Activated CD8-positive, alpha-beta memory T cell treated with anti-CD3 and anti-CD28 coated beads, Interleukin-2, amount 50 U/mL, for 48 hours (primary cell): ENCODE measurements at regions not wholly inside any gene's neighbourhood (a gene's known extent, or its start where the extent isn't known, plus 50 kb on each side); places are given as distances from the start of the nearest gene placed in this dataset.

Experiments
- DNase-seq: peaks from one replicate; pipeline ENCODE4 v3.0.0-alpha.2; 2020

DNA sequence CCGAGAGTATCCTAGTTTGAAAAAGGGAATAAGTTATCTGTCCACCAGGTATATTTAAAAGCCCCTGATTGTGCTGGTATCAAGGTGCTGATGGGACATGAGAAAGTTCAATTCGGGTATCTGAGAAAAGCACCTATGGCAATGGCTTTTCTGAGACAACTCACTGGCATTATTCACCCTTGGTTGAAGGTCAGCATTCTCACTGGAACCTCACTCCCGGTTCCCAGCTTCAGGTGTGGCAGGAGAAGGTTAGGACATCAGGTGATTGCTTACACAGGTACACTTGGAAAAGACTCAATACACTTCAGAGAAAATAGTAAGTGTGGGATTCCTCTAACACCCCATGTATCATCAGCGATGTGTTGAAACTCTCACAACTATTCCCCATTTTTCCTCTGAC is 643.1 kb downstream of the INHBA start:
- DNase-seq, result no peak

DNA sequence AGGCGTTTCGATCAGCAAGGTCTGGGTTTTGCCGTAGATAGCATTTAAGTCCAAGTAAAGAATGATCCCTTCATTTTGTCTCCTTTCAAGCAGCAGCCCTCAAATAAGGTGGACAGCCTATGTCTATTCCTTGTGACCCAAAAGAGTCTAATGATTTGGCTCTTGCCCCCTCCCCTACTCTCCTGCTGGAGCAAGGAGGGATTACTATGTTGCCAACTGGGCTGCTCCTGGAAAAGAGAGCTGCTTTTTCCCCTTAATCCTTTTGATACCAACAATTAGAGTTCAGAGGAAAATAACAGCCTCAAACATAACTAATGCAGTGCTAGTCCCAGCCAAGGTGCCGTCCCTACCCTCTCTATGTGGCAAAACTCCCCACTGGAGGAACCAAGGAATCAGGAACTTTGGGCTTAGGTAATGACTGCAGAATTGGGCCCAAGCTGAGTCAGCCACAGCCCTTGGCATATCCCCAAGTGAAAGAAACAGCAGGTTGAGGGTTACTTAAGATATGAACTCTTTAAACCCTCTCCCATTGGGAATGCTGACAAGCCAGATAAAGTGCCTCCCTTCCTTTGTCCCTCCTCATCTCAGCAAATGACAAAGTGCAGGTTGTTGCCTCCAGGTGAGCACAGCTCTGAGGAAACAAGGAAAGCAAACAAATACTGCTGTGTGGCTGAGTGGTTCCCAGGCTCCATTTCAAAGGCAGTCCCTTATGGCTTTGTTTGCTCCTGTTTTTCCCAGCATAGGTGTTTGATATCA is 643.7 kb downstream of the INHBA start:
- no peak for DNase-seq

DNA sequence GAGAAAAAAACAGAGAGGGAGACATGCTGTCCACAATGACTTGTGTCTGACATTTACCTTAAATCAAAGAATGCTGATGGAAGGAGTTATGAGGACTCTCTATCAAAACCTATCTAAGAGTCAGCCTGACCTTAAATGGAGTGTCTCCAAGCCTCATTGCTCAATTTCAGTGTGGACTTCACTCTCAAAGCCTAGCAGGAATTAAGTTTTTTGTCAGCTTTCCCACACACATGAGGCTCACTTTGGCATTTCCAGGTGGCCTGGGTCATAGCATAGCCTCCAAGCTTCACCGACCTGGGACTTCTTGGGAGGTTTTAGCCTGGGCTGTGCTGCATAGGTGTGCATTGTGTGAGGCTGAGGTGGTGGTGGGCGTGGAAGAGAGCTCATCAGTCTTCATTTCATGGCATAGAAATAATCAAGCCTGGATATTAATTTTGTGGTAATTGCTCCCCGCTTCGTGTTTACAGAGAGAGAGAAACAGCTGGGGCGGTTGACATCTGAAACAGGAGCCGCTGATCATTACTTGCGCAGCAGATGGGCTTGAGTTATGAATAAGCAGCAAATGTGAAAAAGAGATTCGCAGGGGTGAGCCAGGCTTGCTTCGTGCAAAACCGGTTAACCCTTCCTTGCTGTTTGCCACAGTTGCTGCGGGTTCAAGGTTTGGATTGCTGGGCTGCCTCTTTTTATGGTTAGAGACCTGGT is 647.8 kb downstream of the INHBA start:
- DNase-seq, result no peak

DNA sequence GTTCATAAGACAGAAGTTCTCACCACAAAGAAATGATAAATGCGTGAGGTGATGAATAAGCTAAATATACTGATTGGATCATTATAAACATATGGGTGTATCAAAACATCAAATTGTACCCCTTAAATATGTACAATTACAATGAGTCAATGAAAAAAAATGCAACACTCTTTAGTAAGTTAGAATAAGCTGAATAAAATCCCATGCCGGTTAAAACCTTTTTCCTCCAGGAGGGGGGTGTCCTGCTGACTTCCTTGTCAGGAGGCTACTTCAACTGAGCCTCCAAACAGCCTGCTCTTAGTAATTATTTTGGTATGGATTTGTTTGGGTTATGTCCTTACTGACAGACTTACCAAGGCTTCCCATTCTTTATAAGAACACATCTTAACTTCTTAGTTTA is 649.1 kb downstream of the INHBA start:
- no peak for DNase-seq

DNA sequence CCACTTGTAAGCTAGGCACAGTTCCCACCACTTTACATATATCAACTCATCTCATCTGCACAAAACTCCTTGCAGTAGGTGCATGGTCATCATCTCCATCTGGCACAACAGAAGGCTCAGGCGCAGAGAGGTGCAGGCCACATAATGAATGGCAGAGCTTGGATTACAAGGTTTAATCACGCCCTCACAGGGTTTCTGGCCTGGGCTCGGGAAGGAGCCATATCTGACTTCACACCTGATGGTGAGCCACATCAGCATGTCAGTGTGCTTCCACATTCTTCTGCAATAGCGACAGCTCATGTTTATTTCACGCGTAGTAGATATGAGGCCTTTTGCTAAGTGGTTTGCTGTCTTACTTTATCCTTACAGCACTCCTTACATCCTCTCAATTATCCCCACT is 650.2 kb downstream of the INHBA start:
- no peak for DNase-seq

DNA sequence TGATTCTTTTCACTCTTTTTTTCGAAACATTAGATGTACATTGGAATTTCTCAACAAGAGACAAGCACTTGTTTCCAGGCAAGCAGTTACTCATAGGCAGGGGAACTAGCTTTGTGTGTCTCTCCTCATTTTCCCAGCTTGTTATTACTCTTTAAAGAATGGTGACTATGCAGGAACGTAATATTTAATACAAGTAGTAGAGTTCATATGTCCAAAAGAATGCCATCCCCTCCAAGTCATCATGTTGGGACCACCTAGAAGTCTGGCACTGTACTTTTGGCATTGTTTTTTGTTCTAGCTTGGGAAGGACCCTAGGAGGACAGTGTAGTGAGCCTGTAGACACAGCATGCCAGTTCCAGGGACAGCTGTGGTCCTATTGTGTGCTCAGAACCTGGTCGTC is 650.7 kb downstream of the INHBA start:
- no peak for DNase-seq

DNA sequence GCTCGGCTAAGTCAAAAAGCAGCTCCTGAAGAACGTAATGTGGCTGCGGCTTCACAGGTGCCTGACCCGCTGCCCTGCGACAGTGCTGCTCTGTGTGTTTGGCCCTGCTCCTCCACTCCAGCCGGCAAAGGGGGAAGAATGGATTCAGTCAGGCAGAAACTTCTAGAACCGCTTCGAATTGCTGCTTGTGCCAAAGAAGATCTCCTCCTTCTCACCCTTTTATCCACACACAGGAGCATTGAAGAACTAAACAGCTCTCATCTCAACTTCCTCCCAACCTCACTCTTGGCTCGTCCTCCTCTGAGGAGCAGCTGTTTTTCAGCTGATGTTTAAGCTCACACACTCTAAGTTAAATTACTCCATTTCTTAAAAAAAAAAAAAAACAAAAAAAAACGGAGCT is 651.4 kb downstream of the INHBA start:
- no peak for DNase-seq

DNA sequence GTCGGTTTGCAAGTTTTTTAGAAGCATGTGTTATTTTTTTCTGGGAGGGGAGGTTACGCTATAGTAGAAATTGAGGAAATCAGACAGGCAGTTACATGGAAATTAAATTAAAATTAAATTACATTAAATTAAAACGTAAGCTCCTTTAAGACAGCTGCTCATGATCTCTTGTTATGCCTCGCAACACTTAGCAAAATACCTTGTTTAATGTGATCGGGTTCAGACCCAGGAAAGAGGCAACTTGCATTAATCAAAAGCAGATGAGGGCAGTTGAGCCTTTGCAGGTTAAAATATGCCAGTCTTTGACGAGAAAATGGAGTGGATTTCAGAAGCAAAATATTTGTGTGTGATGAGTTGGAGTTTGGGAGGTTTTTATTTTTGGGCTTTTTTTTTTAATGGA is 651.8 kb downstream of the INHBA start:
- DNase-seq, result no peak

DNA sequence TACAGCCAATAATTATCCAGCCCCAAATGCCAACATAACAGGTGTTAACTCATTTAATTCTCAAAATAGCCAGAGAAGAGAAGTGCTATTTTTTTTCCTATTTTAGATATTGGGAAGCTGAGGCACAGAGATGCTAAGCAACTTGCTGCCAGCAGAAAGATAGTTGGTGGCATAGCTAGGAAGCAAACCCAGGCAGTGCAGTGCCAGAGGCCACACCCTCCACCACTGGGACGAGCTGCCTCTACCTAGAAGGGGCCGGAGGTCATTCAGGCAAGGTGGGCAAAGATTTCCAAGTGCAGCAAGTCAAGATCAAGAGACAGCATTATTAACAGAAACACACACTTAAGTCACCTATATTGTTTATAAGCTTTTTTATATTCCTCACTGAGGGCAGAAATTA is 654.1 kb downstream of the INHBA start:
- no peak for DNase-seq

DNA sequence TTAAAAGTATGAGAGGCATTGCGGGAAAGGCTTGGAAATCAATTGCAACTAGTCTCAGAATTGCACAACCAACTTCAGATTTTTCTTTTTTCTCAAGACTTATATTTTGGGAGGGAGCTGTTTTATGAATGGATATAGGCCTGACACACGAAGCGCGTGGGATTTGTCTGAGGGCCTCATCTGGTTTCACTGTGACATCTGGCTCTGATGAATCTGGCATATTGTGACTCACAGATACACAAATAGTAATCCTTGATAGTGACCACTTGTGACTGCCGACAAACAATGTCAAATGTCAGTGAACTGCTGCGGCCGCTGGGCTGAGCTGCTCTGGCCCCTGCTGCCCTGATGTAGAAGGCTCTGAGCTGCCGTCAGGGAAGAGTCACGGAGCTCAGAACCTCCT is 655.1 kb downstream of the INHBA start:
- DNase-seq, result no peak

DNA sequence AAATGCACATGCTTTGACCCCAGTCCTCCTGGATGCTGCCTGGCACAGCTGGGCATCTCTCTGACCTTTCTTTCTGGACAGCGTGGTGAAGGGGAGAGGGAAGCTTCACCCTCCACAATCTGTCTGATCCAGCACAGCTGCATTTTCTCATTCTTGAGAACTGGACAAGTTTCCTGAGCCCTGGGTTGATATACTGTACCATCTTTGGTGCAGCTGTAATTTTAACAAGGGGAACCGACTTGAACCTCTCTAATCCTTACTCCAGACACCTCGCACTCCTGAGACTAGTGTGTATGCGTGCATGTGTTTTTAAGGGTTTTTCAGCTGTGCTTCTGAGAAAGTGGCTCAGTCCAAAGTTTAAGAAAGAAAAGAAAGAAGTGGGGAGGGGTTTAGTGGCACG is 655.7 kb downstream of the INHBA start:
- no peak for DNase-seq

DNA sequence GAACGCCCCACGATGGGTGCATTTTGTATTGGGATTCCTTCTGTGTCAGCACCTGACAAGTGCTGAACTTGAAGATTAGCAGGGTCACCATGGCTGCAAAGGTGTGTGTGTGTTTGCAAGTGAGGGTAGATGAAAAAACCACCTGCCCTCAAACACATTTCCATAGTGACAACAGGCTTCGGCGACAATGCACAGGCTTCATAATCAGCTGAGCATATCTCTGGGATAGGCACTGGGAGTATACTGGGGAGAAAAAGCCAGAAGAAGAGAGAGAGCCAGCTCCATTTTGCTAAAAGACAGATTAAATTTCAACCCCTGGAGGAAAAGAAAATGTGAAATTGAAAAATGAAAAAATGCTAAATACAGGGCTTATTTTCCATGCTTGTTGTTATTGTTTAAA is 656.1 kb downstream of the INHBA start:
- no peak for DNase-seq

DNA sequence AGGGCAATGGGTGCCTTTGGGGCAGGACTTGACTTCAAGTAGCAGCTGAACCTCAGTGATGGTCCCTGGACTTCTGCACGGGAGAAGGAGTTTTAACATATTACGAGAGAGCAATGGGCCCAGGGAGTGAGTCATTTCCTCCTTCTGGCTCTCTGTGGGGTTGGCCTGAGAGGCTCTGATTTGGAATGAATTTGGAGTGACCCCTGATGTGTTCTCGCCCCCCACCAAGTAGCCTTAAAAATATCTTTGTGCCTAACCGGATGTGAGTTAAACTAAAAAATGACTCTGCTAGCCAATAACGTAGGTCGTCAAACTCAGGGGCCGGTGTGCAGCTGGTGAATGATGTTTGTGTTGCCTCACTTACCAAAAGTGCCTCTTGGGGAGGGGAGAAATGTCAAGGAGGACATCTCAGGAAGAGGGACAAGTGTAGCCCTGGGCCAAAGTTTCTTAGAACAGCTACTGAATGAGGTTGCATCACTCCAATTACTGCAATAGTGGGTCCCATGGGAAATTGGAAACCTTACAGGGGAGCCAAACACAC is 656.6 kb downstream of the INHBA start:
- DNase-seq, result no peak

DNA sequence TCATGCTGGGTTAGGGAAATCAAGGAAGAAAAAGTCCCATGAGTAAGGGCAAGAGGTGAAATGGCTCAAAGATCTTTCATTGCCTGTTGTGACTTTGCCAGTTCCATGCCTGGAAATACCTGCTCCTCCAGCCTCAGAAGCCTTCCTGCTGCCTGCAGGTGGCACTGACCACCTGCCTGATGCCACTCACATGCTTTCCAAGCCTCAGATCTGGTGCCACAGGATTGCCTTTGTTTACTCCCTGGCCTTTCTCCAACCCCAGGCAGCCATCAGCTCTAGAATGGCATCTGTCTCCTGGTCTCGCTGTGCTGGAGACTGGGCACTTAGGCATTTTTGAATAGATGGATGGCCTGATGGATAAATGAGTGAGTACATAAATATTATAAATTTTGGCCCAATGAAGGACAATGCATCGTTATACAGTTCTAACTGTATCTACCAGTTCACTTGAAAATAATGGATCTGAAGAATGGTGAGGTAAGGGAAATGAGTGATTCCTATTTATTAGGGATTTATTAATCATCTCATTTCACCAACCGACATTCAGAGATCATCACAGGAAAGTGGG is 657.2 kb downstream of the INHBA start:
- DNase-seq, result no peak

DNA sequence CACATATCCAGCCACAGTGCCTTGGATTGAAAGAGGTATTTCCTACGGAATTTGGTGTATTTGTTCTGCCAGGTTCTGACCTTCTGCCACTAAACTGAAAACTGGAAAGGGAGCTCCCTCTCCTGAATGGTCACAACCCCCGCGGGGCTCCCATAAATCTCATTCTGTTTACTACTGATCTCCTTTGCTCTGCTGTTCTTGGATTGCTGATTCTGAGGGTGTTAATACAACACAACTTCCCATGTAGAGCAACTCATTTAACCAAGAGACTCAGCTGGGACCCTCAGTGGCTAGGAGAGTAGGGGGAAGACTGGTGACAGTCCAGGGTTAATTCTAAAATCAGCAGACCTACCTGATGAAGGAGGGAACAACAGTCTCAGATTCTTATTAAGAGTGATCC is 662.9 kb downstream of the INHBA start:
- no peak for DNase-seq

DNA sequence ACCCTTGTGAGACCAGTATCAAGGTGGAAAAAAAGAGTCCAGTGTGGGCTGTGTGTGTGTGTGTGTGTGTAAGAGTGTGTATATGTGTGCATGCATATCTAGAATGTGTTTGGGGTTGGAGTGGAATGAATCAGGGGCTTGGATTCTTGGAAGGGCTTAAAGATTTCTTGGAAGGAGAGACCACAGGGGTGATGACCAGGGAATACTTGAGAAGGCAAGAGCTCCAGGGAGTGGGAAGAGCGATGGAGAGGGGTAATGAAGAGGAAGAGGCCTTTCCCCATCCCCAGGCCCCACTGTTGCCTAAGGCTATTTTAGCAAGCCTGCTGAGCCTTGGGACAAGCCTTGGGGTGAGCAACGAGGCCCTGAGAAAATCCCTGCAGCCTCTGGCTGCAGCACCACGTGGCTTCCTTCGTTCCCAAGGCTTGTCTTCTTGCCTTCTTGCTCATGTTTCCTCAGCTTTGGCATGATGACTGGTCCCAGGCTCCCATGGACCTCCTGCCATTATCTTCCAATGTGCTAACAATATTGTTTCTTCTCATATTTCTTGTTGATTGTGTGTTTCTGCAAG is 663.4 kb downstream of the INHBA start:
- no peak for DNase-seq

DNA sequence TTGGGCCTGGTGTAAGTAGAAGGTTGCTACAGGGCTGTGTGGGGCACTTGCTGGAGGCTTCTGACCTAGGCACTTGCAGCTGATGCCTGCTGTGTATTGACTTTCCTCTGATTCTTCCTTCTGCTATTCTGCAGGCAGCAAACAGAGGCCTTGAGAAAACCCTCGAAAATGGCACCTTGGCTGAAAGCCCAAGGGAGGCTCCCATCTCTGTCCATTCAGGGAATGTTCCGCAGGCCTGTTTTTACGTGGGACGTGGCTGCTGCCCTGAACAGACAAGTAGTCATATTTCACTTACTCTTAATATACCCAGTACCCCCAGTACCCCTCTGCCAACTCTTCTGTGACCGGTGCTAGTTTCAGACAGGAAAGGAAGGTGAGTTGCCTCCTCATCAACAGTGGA is 664.7 kb downstream of the INHBA start:
- DNase-seq, result no peak

DNA sequence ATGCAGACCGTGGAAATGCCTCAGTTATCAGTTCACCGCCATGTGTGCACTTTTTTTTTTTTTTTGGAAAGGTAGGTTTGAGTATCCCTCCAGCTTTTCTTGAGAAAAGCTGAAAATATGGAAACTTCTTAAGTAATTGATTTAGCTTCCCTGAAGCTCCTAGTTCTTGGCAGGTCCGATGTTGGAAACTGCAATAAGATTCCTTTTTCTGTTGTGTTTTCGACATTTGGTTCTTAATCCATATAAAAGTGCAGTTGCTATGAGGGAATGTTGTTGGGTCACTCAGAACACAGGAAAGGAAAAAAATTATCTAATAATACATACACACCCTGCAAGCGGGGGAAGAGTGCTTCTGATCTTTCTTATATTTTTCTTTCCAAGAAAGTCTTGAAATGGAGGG is 665.2 kb downstream of the INHBA start:
- no peak for DNase-seq

DNA sequence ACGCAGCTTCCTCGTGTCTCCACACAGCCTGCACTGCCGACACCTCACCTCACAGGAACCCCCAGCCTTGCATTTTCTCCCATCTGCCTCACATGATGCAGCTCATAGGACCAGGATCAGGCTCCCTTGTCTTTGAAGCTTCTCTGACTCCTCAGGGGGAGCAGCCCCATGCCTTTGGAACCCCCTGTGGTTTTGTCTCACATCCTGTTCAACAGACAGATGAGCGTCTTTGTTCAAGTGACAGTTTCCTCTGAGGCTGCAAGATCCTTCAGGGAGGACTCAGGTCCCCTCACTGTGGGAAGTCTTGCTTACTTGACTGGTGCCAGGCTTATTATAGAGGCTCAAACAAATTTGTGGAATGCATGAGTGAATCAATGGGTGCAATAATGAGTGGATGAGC is 667.1 kb downstream of the INHBA start:
- no peak for DNase-seq

DNA sequence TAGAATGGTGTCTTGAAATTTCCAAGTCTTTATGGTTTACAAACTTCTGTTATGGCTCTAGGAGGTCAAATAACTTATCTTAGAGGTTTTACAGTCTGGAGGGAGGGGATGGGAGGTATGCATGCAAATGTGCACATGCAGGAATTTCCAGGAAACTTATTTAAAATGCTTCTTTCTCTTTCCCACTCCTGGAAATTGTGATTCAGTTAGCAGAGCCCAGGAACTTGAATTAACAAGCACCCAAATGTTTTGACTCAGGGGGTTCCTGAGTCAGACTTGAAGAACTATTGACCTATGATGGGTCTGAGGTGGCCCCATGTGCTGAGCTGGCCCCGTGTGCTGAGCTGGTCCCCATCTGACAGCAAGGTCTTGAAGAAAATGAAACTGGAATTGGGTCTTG is 669.4 kb downstream of the INHBA start:
- DNase-seq, result no peak

DNA sequence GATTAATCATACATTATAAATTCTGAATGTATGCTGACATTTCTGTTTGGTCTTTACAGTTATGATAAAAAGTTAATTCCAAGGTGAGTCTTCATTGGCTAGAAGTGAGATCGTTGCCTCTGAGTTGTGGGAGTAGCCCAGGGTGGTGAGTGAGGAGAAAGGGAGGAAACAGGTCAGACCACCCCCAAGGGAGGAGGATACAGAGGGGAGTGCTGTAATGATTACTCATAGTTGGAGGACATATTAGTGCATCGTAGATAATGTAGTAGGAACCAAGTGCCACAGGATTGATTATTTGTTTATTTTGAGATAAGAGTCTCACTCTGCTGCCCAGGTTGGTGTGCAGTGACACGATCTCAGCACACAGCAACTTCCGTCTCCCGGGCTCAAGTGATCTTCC is 672.2 kb downstream of the INHBA start:
- DNase-seq, result no peak

DNA sequence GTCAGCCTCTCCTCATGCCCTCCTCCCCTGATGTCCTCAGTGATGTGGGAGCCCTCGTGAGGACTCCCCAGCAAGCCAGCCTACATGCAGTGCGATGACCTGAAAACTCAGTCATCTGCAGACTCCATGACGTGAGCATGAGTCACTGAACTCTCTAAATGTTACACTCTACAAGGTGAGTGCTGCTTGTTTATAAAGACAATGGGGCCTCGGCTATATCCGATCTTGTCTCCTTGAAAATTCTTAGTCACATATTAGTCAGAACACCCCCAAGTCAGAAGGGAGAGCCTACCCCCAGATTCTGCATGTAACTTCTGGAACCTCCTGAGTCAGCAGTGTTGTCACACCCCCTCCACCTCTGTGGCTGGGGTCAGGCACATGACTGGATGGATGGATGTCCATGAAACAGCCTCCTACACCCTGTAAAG is 673.8 kb downstream of the INHBA start:
- DNase-seq, result no peak

DNA sequence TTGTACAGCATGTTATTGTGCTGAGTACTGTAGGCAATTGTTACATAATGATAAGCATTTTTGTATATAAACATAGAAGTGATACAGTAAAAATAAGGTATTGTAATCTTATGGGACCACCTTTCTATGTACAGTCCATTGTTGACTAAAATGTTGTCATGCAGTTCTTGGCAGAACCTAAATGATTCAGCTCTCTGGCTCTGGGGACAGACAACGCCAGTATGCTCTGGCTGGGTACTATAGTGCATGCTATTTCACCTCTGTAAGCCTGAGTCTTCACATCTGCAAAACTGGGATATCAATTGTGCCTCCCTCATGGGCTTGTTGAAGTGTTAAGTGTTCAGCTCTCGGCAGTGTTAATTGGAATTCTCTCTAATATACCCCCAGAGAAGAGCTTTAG is 674.3 kb downstream of the INHBA start:
- DNase-seq, result no peak
